ENCODE measurements at regions not wholly inside any gene's neighbourhood (a gene's known extent, or its start where the extent isn't known, plus 50 kb on each side); places are given as distances from the start of the nearest gene placed in this dataset.
"Not testable (repeated sequence)": the region's sequence is repeated elsewhere in the genome, so short reads cannot be mapped to it uniquely, and the experiment has no call there.

DNA sequence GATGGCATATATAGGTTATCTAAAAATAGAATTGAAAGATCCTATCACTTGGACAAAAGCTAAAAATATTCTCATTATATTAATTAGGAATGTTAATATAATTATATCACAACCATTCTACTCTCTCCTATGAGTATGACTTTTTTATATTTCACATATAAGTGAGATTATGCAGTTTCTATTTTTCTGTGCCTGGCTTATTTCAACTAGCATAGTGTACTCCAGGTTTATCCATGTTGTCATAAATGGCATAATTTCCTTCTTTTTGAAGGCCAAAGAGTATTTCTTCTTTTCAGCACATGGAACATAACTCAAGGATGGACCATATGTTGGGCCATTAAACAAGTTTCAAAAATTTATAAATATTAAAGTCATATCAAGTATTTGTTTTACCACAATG is 421.2 kb upstream of the CTSO start:
- no peak for DNase-seq (ENCODE audit: low spot score)
- intact Hi-C loops (cut with DNase I), result no loop called here

DNA sequence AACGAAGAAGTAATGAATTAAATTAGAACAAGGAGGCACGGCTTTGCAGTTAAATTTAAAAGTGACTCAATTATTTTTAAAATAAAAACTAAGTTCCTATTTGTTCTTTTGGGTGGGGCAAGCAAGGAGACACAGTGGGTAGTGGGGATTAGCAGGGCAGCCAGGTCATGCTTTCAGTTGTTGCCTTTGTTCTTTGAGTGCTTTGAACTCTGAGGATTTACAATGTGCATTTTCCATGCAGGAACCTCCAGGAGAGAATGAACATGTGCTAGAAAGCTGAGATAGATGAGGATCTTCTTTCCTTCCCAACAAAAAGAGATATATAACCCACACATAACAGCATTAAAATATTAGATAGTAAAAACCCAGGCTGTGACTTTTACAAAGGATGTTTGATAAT is 420.4 kb upstream of the CTSO start:
- intact Hi-C loops (cut with DNase I), result no loop called here
- DNase-seq (ENCODE audit: low spot score), result no peak

DNA sequence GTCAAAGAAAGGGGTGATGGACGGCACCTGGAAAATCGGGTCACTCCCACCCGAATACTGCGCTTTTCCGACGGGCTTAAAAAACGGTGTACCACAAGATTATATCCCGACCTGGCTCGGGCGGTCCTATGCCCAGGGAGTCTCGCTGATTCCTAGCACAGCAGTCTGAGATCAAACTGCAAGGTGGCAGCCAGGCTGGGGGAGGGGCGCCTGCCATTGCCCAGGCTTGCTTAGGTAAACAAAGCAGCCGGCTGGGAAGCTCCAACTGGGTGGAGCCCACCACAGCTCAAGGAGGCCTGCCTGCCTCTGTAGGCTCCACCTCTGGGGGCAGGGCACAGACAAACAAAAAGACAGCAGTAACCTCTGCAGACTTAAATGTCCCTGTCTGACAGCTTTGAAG is 413.8 kb upstream of the CTSO start:
- intact Hi-C loops (cut with DNase I); DNase-seq (ENCODE audit: low spot score): not testable (repeated sequence)

DNA sequence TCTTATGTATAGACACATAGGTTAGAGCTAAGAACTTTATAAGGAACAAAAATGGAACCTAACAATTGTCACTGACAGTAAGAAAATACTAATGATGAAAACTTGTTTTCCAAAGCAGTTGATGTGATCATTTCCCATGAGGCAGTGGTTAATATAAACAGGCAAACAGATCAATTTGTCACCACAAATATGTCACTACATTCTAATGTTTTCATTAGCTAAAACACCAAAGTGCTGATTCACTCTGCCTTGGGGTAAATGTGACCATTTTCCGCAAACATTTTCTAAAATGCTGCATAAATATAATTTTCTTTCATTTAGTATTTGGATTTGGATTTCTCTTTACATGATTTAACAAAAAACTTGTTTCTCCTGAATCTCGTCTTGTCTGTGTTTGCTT is 408.9 kb upstream of the CTSO start:
- intact Hi-C loops (cut with DNase I), result no loop called here
- DNase-seq (ENCODE audit: low spot score), result no peak

DNA sequence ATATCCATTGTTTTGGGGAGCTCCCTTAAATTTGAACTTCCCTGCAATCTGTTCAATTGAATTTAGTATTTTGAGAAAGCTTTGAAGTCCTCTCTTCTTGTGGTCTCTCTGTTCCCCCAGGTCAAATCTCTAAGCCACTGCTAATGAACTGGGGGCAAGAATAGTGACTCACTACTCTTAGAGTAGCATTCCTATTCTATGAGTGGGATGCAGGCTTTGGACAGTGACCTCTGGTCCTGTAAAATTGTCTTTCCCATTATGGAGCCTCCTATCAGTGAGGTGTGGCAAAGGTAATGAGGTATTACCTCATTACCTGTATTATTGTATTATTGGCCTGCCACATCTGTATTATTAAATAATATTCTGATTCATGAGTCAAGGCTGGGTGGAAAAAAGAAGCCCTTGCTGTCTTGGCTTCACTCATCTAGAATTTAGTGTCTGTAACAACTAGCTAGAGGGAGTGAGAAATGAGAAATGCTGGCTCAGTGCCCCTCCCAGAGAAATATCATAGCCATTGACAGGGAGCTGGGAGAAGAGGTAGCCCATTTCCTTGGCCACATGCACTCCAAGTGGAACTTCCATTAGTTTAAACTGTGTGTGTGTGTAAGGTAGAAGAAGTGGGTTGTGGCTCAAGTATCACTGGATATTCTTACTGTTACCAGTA is 393.9 kb upstream of the CTSO start:
- intact Hi-C loops (cut with DNase I), result no loop called here
- no peak for DNase-seq (ENCODE audit: low spot score)

- DNase-seq (ENCODE audit: low spot score), result no peak
- intact Hi-C loops (cut with DNase I), result no loop called here
Measured at GRCh38 chr4:156346959-156347385, 393.3 kb upstream of the CTSO start.

GRCh38 chr4:156344397-156344796 is 390.7 kb upstream of the CTSO start:
- DNase-seq (ENCODE audit: low spot score), result no peak
- intact Hi-C loops (cut with DNase I), result no loop called here

- intact Hi-C loops (cut with DNase I), result no loop called here
- DNase-seq (ENCODE audit: low spot score), result no peak
Measured at GRCh38 chr4:156336511-156336910, 382.8 kb upstream of the CTSO start.

DNA sequence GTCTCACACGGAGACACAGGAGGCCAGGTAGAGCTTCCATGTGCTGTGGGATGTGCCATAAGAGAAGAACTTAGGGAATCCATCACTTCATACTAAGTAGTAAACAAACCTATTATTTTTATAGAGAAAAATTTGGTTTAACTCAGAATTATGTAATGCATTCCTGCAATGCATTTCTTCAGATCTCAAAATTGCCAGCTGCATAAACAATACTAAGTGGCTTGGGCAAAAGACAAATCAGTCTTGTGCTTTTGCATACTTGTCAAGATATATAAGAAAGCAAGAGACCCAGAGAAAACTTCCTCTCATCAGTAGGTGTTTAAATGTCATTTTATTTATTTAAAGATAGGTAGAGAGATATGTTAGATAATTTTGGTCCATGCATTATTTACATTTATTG is 382.1 kb upstream of the CTSO start:
- intact Hi-C loops (cut with DNase I), result no loop called here
- no peak for DNase-seq (ENCODE audit: low spot score)

GRCh38 chr4:156330436-156331031 is 376.9 kb upstream of the CTSO start:
- DNase-seq (ENCODE audit: low spot score), result no peak
- intact Hi-C loops (cut with DNase I), result no loop called here

DNA sequence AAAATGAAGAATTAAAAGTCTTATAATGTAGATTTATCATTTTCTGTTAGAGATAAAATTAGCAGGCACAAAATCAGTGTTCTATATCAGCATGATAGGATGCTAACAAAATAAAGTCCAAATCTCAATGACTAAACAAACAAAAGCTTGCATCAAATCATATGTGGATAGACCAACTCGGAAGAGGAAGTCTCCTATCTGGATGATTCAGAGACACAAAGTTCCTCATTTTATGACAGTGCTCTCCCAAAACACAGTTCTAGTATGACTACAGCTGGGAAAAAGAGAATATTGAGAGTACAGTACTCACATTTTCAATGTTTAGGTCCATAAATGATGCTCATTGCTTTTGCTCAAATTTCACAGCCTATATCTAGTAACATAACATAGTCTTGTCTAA is 376.1 kb upstream of the CTSO start:
- no peak for DNase-seq (ENCODE audit: low spot score)
- intact Hi-C loops (cut with DNase I), result no loop called here

- intact Hi-C loops (cut with DNase I), result no loop called here
- no peak for DNase-seq (ENCODE audit: low spot score)
Measured at GRCh38 chr4:156328882-156329281, 375.2 kb upstream of the CTSO start.

DNA sequence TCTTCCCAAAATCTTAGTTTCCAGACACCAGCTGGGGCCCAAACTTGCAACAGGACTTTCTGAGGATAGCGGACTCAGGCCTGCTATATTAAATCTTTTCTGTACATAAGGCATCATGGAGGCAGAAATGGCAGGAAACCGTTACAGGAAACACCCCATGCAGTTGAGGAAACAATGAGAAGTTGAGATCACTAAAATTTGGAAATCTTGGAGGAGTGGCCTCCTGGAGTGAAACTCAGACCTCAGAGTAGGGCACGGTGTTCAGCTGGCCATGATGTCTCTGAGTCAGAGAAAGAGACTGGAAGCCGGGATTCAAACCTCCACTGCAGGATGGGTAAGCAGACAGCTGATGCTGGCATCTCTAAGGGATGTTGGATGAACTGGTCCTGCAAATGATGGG is 372.6 kb upstream of the CTSO start:
- intact Hi-C loops (cut with DNase I), result no loop called here

DNA sequence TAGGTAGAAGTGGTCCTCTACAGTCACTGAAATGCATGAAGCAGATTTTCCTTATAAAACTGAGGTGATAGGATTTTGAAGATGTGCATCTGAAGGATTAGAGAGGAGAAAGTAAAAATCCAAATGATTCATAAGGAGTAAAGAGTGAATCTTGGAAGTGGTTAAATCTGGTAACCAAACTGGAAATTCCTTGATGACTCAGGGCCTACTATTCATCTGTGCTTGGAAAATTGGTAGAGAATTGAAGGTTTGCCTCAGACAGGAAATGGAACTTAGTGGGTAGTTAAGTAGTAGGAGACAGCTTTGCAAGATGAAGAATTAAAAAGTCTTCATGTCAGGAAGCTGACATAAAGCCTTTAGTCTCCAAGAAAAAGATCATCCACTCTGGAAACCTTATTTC is 368.9 kb upstream of the CTSO start:
- intact Hi-C loops (cut with DNase I), result no loop called here
- no peak for DNase-seq (ENCODE audit: low spot score)

More for the DNA sequence above, 372.6 kb upstream of the CTSO start:
- DNase-seq (ENCODE audit: low spot score), result no peak

GRCh38 chr4:156321203-156321602 is 367.5 kb upstream of the CTSO start:
- DNase-seq (ENCODE audit: low spot score), result no peak
- intact Hi-C loops (cut with DNase I), result no loop called here

DNA sequence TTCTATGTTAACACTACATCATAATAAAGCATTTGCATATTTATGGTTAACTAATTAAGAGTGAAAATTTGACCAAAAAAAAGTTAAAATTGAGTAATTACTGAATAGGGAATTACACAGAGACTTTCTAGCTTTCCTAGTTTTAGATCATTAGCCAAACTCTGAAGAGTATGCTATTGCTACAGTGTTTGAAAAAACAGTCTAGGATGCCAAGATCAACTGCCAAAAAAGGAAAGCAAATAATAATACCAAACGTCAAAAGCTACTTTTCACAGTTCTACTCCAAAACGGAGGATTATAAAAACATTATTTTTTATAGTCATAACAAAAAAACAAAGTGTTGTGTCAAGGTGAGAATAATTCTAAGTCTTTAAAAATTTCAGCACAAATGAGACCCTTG is 359.8 kb upstream of the CTSO start:
- intact Hi-C loops (cut with DNase I), result no loop called here
- DNase-seq (ENCODE audit: low spot score), result no peak

GRCh38 chr4:156312261-156312847 is 358.7 kb upstream of the CTSO start:
- no peak for DNase-seq (ENCODE audit: low spot score)
- intact Hi-C loops (cut with DNase I), result no loop called here

DNA sequence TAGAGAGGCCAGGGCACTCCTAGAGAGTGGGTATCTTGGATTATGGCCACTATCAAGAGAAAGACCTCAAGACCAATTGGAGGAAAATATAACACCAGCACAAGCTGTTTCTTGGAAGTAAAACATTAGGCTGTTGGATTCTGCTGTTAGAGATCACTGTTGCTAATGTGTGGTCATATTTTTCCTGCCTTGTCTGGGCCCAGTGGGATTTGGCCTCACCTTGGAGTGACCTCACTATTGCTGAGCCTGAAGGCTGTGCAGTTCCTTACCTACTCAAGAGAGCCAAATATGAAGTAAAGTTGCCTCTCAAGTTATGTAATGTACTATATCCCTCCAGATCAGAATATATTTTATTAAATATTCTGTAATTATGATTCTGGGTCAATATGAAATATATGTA is 355.4 kb upstream of the CTSO start:
- intact Hi-C loops (cut with DNase I), result no loop called here
- no peak for DNase-seq (ENCODE audit: low spot score)

GRCh38 chr4:156303708-156304107 is 350.0 kb upstream of the CTSO start:
- no peak for DNase-seq (ENCODE audit: low spot score)
- intact Hi-C loops (cut with DNase I), result no loop called here

GRCh38 chr4:156298230-156298629 is 344.6 kb upstream of the CTSO start:
- intact Hi-C loops (cut with DNase I), result loop anchor here (10.0 kb wide), 1 partner anchor 677 kb away; the partner anchor contains the start of gene PDGFC
- peak; percentile 69 for DNase-seq (ENCODE audit: low spot score)

- no peak for DNase-seq (ENCODE audit: low spot score)
- intact Hi-C loops (cut with DNase I), result loop anchor here (10.0 kb wide), 1 partner anchor 679 kb away; the partner anchor contains the start of gene PDGFC
Measured at GRCh38 chr4:156295676-156296195, 342.1 kb upstream of the CTSO start.

All from cardiac septum (tissue), 1 donor.